ENCODE measurements at regions not wholly inside any gene's neighbourhood (a gene's known extent, or its start where the extent isn't known, plus 50 kb on each side); places are given as distances from the start of the nearest gene placed in this dataset.

DNA sequence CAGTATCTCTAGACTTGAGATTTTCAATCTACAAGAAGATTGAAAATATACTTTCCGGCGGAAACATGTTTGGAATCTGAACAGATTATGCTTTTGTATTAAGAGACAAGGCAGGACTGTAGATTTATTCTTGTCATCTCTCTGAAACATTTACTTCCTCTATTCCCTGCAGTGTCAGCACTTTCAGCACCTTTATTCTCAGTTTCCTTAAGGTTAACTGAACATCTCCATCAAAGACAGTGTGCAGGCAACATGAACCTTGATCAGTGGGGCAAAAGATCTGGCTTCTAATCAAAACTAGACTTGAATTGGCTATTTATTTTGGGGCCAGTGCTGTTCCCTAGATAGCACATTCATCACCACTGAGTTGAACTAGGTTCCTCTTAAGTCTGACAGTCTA, 129.9 kb upstream of the HCN1 start:
- 27% methylated on average over 2 of the region's 2 CpGs for WGBS (ENCODE audit: low lambda C conversion rate)
- H3K4me3 ChIP-seq (replicated peaks in 1 of 3; ENCODE audit: insufficient read depth in 1 of 3, low read depth in 2 of 3, low read length in 3 of 3) = no peak overlapping the region
- no peaks in the 10 kb centered on the region for H4K20me1 ChIP-seq (ENCODE audit: insufficient read depth, low read length)
- ATAC-seq (no peak), FAIRE-seq (no peak), DNase-seq (ENCODE audit: low spot score) (no peak)
- TF ChIP-seq JUND (CRISPR knock-in tag; IDR thresholded peaks at IDR 0.05) = no peak
- TF ChIP-seq ZC3H13 (CRISPR knock-in tag; IDR thresholded peaks at IDR 0.05) = no peak
- no peak for TF ChIP-seq SOX6 (IDR thresholded peaks at IDR 0.05)
- no peak for TF ChIP-seq SOX6 (CRISPR knock-in tag; IDR thresholded peaks at IDR 0.05)
- no peak for TF ChIP-seq TMF1 (CRISPR knock-in tag; IDR thresholded peaks at IDR 0.05; ENCODE audit: low read depth)
- TF ChIP-seq MAFK (conservative IDR thresholded peaks at IDR 0.05 in 1 of 2, IDR thresholded peaks at IDR 0.05 in 1 of 2; ENCODE audit: low read length in 2 of 2) = peak; percentile 36 to 71; a peak in 2 of 4 replicates
- TF ChIP-seq, protein P1, sequence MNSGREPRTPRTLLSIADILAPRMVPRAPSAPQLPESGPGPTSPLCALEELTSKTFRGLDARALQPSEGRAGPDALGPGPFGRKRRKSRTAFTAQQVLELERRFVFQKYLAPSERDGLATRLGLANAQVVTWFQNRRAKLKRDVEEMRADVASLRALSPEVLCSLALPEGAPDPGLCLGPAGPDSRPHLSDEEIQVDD (CRISPR knock-in tag; IDR thresholded peaks at IDR 0.05; ENCODE audit: borderline replicate concordance) = no peak
- no peak for TF ChIP-seq ZNF644 (CRISPR knock-in tag; IDR thresholded peaks at IDR 0.05; ENCODE audit: low read depth)
- no peak for TF ChIP-seq ADNP (CRISPR knock-in tag; IDR thresholded peaks at IDR 0.05)
- TF ChIP-seq MAFF (IDR thresholded peaks at IDR 0.05; ENCODE audit: low read depth, low read length) = peak; percentile 47; the same call in 1 of the 2 replicates
- TF ChIP-seq GATAD1 (CRISPR knock-in tag; IDR thresholded peaks at IDR 0.05) = no peak
- no peak overlapping the region for H3K4me2 ChIP-seq (ENCODE audit: low read depth, low read length)
- no peak overlapping the region for H3K27ac ChIP-seq (ENCODE audit: extremely low read length, insufficient read depth, low read length)
- no peaks in the 10 kb centered on the region for H3K4me1 ChIP-seq (ENCODE audit: insufficient read depth, low read length)
- in situ Hi-C loops (cut with HindIII; ENCODE audit: extremely low pct_ligation_motif_present, low pct_unique_long_range_greater_than_20kb) (no loop called here), intact Hi-C loops (cut with micrococcal nuclease; ENCODE audit: unreplicated experiment) (no loop called here)
- H3K36me3 ChIP-seq (replicated peaks in 1 of 2; ENCODE audit: control insufficient read depth in 1 of 2, insufficient read depth in 2 of 2, low read length in 2 of 2) = no peaks in the 10 kb centered on the region
- ChIA-PET POLR2A (no interaction called here), CTCF (ENCODE audit: low intra/inter-chr PET ratio, low total read pairs) (no interaction called here)
- H3K9me3 ChIP-seq (ENCODE audit: low read length) = peaks cover 93% of the 10 kb centered on the region
- H3K27me3 ChIP-seq (ENCODE audit: control insufficient read depth in 1 of 2, insufficient read depth in 2 of 2, low read length in 2 of 2) = no peaks in the 10 kb centered on the region; a peak in 1 of 5 replicates
- H3K9ac ChIP-seq (ENCODE audit: insufficient read depth, low read depth, low read length) = no peak overlapping the region
- no TSS peak for BruUV-seq (replicated peaks)
- no peaks in the 10 kb centered on the region for H3K79me2 ChIP-seq (ENCODE audit: insufficient read depth, low read length)
- H2AFZ ChIP-seq (ENCODE audit: low read length) = no peak overlapping the region

DNA sequence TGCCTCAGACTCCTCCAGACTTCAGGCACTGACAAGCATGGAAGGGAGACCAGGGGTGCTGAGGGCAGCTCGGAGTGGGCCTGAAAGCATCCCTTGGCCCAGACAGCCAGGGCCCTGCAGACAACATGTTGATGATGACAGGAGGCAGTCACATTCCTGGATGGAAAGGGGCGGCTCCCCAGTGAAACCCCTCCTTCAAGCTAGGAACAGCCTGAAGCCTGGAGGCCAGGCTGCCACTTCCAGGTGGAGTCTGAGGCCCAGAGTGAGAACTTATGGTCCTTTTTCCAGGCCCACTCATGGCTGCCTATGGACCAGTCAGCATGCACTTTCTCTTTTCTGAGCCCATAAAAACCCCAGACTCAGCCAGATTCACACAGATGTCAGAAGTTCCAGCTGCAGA, 104.2 kb upstream of the HCN1 start:
- H3K4me2 ChIP-seq (ENCODE audit: low read depth, low read length) = no peak overlapping the region
- CTCF ChIA-PET (ENCODE audit: low intra/inter-chr PET ratio, low total read pairs) = no interaction called here
- H3K9ac ChIP-seq (ENCODE audit: insufficient read depth, low read depth, low read length) = no peak overlapping the region
- FAIRE-seq = no peak
- H3K4me1 ChIP-seq (ENCODE audit: insufficient read depth, low read length) = no peaks in the 10 kb centered on the region
- ATAC-seq = no peak
- H3K79me2 ChIP-seq (ENCODE audit: insufficient read depth, low read length) = no peaks in the 10 kb centered on the region
- no peak for DNase-seq (ENCODE audit: low spot score)
- H4K20me1 ChIP-seq (ENCODE audit: insufficient read depth, low read length) = no peaks in the 10 kb centered on the region
- 0% methylated on average over 1 of the region's 2 CpGs for WGBS (ENCODE audit: low lambda C conversion rate)
- BruUV-seq (replicated peaks) = no TSS peak
- H3K27ac ChIP-seq (ENCODE audit: extremely low read length, insufficient read depth, low read length) = no peak overlapping the region
- no peaks in the 10 kb centered on the region for H3K27me3 ChIP-seq (ENCODE audit: control insufficient read depth in 1 of 2, insufficient read depth in 2 of 2, low read length in 2 of 2)
- H3K4me3 ChIP-seq (replicated peaks in 1 of 3; ENCODE audit: insufficient read depth in 1 of 3, low read depth in 2 of 3, low read length in 3 of 3) = no peak overlapping the region
- H3K9me3 ChIP-seq (ENCODE audit: low read length) = peaks cover 89% of the 10 kb centered on the region
- intact Hi-C loops (cut with micrococcal nuclease; ENCODE audit: unreplicated experiment) = no loop called here
- H2AFZ ChIP-seq (ENCODE audit: low read length) = no peak overlapping the region
- in situ Hi-C loops (cut with HindIII; ENCODE audit: extremely low pct_ligation_motif_present, low pct_unique_long_range_greater_than_20kb) = no loop called here
- H3K36me3 ChIP-seq (replicated peaks in 1 of 2; ENCODE audit: control insufficient read depth in 1 of 2, insufficient read depth in 2 of 2, low read length in 2 of 2) = no peaks in the 10 kb centered on the region
- POLR2A ChIA-PET = no interaction called here
- TF ChIP-seq ZFX (CRISPR knock-in tag; IDR thresholded peaks at IDR 0.05; ENCODE audit: low read depth) = no peak
- no peak for TF ChIP-seq TOE1 (CRISPR knock-in tag; IDR thresholded peaks at IDR 0.05)
- no peak for TF ChIP-seq EED (CRISPR knock-in tag; IDR thresholded peaks at IDR 0.05)

Measured in HepG2 (cell line).